ENCODE measurements at regions not wholly inside any gene's neighbourhood (a gene's known extent, or its start where the extent isn't known, plus 50 kb on each side); places are given as distances from the start of the nearest gene placed in this dataset.

DNA sequence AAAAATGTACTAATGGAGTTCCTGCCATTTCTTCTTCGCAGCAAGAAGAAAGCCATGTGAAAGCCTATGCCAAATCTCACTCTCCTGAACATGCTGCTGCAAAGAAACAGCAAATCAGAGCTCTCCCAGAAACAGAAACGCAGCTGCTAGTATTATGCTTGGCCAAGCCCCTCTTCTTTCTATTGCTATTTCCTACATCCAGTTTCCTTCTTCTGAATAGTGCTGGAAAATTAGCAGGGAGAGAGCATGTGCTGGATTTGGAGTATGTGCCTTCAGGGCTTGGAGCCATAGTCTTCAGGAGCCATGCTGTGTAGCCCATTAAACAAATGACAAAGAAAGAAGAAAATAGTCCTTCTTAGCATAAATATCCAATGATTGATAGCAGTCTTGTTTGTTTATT is 852.0 kb upstream of the PHF14 start:
- TF ChIP-seq EZH2 (IDR thresholded peaks at IDR 0.05; ENCODE audit: insufficient read depth, low read length) = no peak
- TF ChIP-seq, protein P1, sequence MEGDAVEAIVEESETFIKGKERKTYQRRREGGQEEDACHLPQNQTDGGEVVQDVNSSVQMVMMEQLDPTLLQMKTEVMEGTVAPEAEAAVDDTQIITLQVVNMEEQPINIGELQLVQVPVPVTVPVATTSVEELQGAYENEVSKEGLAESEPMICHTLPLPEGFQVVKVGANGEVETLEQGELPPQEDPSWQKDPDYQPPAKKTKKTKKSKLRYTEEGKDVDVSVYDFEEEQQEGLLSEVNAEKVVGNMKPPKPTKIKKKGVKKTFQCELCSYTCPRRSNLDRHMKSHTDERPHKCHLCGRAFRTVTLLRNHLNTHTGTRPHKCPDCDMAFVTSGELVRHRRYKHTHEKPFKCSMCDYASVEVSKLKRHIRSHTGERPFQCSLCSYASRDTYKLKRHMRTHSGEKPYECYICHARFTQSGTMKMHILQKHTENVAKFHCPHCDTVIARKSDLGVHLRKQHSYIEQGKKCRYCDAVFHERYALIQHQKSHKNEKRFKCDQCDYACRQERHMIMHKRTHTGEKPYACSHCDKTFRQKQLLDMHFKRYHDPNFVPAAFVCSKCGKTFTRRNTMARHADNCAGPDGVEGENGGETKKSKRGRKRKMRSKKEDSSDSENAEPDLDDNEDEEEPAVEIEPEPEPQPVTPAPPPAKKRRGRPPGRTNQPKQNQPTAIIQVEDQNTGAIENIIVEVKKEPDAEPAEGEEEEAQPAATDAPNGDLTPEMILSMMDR (IDR thresholded peaks at IDR 0.05; ENCODE audit: insufficient read depth, low read depth, low read length) = no peak

All from astrocyte (in vitro differentiated cells and primary cell).